HG03558 (cell line): ENCODE measurements at regions not wholly inside any gene's neighbourhood (a gene's known extent, or its start where the extent isn't known, plus 50 kb on each side); places are given as distances from the start of the nearest gene placed in this dataset.
"Not testable (repeated sequence)": the region's sequence is repeated elsewhere in the genome, so short reads cannot be mapped to it uniquely, and the experiment has no call there.

ENCODE experiments used
- ATAC-seq: cut with Tn5 transposase; IDR thresholded peaks from one replicate; pipeline ENCODE4 v1.9.1; 2021; ENCODE audit warnings: moderate number of reproducible peaks; ENCODE audit not compliant: unreplicated experiment; ENCODE audit errors: extremely low read depth

DNA sequence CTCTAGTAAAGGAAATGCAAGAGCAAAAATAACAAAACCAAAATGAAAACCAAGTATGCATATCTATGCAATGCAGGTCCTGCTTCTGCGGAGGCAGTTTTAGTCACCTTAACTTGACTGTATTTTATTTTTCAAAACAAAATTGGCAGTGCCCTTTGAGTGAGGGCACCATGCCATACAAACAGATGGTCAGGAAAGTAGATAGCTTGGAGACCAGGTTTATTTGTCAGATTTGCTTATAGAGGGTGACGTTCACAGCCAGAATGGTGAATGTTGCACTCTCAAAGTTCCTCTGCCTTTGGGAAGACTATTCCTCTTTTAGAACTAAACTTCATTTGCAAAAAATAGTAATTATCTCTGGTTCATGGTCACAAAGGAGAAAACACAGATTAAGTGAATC, 801.9 kb downstream of the ANKRD7 start:
- no peak for ATAC-seq

- ATAC-seq, result no peak
Measured at GRCh38 chr7:119028736-119029135, 804.2 kb downstream of the ANKRD7 start.

DNA sequence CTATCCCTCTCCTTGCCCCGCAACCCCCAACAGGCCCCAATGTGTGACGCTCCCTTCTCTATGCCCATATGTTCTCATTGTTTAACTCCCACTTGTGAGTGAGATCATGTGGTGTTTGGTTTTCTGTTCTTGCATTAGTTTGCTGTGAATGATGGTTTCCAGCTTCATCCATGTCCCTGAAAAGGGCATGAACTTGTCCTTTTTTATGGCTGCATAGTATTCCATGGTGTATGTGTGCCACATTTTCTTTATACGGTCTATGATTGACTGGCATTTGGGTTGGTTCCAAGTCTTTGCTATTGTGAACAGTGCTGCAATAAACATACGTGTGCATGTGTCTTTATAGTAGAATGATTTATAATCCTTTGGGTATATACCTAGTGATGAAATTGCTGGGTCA, 807.6 kb downstream of the ANKRD7 start:
- not testable (repeated sequence) for ATAC-seq

DNA sequence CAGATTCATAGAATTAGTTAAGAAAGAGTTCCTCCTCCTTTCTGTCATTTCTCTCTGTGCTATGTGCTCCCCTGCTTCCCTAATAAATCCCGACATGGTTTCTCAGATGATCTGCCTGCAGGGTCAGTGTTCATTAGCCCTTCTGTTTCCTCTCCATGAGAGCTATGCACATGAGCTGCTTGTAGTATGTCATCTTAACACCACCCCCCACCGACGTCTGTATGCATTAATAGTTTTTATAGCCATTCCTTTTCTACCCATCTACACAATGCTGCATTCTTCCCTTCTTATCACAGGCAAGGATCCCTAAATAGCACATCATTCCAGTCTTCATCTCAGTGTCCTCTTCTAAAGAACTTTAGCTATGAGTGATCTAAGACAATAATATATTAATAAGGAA, 809.1 kb downstream of the ANKRD7 start:
- ATAC-seq, result no peak

DNA sequence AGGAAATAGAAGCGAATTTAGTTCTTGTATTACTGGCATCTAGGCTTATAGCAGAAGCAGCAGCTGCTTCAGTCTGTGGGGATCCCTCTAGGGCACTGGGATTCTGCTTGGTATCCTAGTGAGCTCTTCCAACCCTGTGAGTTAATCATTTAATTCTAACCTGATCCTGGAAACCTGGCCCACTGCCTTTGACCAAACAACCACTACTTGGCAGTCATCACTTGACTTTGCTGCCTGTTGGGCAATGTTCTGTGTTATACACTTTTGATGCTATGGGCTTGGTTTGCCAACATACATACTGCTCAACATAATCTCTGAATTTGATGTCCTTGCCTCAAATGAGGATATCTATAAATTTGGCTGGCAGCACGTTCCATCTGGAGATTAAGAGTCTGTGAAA, 813.4 kb downstream of the ANKRD7 start:
- ATAC-seq, result no peak

DNA sequence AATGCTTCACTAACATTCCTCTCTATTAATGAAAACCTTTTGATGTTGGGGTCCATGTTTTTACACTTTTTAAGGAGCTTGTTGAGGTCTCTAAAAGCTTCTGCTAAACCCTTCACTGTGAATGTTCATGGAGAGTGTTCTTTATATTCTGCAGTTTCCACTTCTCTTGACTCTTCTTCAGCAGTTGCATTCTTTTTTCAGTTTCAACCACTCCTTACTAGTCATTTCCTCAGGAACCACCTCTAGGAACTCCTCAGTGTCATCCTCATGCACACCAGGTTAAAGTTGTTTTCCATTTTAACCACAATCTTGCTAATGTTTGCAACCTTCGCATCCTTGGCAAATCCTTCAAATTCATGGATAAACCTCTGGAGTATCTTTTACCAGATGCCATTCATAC, 821.6 kb downstream of the ANKRD7 start:
- ATAC-seq, result no peak

DNA sequence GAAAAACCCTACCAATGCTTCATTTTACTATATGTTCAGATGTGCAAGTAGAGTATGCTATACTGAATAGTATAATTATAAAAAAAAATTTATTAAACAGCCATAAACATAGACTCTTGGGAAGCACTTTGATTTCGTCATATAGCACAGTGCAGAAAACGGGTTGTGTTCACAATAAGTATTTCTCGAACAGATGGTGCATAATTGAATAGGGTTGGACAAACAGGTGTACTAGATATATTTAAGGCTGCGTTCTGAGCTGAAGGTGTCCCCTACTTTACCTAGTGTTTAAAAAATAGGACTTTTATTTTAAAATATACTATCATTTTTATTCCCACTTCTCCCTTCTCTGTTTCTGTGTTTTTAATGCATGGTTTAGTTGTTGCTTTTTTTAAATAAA, 841.5 kb downstream of the ANKRD7 start:
- no peak for ATAC-seq

- ATAC-seq, result no peak
Measured at GRCh38 chr7:119086026-119086425, 861.5 kb downstream of the ANKRD7 start.

GRCh38 chr7:119090851-119091250, 866.3 kb downstream of the ANKRD7 start:
- ATAC-seq, result no peak

GRCh38 chr7:119096683-119097082, 872.2 kb downstream of the ANKRD7 start:
- no peak for ATAC-seq

- not testable (repeated sequence) for ATAC-seq
Measured at GRCh38 chr7:119100611-119101258, 876.2 kb downstream of the ANKRD7 start.

DNA sequence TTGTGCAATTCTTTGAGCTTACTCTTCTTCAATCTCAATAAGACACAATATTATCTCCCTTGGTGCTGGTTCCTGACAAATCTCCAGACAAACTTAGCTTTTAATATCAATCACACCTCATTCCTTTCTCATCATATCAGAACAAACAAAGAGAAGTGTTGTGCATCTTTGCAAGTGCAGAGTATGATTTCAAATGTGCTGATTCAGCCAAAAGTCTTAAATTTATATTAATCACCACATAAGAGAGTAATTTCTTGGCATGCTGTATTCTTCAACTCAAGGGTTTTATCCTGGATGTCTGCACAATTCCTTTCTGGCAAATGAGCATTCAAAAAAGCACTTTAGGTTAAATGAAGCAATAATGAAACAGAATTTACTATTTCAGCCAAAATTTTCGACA, 877.8 kb downstream of the ANKRD7 start:
- ATAC-seq, result no peak

- no peak for ATAC-seq
Measured at GRCh38 chr7:119105381-119105780, 880.9 kb downstream of the ANKRD7 start.

- ATAC-seq, result no peak
Measured at GRCh38 chr7:119123326-119123725, 898.8 kb downstream of the ANKRD7 start.

DNA sequence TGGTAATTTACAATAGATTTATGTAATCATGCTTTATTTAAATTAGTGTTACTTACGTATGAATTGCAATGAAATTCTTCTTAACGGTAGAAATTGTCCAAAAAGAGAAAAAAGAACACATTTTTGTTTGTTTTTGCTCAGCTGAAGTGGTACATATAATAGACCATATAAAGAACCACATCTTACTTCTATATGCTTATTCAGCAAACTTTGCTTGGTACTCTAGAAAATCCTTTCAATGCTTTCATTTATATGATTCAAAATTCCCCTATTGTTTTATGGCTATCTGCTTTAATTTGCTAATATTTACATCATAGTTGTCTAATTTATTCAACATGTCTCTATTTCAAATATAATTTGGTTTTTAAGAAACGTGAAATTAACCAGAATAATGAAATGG, 903.2 kb downstream of the ANKRD7 start:
- ATAC-seq, result no peak

DNA sequence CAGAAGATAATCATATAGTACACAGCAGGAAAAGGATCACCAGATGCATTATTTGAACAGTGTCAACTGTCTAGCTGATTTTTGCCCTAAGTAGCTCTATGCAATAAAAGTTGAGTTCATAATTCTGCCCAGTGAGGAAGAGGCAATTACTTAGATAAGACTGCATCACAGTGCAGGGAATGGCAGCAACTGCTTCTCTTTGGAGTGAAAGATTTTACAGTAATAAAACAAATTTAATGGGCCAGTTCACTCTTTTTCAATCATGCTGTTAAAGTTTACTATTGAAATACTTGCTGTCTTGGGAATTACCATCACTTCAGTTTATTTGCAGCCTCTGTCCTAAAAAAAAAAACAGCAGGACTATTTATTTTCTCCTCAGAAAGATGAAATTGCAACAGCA, 907.9 kb downstream of the ANKRD7 start:
- no peak for ATAC-seq

DNA sequence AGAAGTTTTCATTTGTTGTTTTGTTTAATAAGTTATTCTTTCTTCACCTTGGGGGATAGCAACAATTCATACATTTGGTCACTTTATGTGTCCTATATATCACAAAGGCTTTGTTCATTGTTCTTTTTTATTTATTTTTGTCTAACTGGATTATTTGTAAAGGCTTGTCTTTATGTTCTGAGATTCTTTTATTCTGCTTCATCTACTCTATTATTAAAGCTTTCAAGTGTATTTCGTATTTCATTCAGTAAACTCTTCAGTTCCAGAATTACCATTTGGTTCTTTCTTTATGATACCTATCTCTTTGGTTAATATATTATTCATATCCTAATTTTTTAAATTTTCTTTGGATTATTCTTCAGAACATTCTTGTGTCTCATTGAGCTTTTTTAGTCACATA, 942.9 kb downstream of the ANKRD7 start:
- ATAC-seq, result no peak

DNA sequence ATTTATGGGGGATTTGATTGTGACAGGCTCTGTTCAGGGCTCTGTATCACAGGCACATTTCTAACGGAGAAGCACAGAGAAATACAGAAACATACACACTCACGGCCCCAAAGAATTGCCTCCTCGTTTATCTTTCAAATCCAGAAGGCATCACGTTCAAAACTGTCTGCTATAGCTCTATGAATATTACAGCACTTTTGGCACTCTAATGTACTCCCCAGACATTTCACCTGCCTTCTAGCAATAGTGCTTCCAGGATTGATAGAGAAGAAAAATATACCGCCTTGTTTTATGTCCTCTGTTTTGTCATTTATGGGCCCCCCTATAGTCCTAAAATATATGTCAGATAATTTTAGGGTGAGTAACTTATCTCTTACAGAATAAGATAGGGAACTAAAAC, 947.5 kb downstream of the ANKRD7 start:
- ATAC-seq, result no peak

DNA sequence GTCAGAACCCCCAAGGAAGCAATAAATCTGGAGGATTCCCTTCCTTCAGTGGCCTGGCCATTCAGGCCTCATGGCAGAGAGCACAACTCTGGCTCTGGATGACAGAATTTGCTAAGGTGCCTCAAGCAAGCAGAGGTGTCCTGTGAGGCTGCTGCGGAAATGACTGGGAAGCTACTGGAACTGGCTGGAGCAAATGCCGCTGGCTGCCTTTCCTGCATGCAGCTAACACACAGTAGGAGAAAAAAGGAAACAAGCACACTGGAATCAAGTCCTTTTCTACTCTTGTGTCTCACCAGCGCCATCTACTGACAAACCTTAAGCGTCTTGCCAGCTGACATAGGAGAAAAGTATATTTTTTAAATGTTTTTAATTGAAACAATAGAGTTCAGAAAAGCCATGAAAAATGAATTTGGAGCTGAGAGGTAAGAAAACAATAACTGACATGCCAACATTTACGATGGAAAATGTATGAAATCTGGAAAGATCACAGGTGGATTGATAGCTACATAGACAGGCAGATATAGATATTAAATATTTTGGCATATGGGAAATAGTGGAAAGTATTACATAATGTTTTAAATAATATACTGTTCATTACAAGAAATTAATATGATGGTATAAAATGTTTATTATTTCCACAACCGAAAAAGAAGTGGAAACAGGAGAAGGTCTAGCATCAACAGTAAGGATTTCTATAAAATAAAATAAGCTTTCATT, 951.6 kb downstream of the ANKRD7 start:
- no peak for ATAC-seq

GRCh38 chr7:119177863-119178262, 953.4 kb downstream of the ANKRD7 start:
- no peak for ATAC-seq

DNA sequence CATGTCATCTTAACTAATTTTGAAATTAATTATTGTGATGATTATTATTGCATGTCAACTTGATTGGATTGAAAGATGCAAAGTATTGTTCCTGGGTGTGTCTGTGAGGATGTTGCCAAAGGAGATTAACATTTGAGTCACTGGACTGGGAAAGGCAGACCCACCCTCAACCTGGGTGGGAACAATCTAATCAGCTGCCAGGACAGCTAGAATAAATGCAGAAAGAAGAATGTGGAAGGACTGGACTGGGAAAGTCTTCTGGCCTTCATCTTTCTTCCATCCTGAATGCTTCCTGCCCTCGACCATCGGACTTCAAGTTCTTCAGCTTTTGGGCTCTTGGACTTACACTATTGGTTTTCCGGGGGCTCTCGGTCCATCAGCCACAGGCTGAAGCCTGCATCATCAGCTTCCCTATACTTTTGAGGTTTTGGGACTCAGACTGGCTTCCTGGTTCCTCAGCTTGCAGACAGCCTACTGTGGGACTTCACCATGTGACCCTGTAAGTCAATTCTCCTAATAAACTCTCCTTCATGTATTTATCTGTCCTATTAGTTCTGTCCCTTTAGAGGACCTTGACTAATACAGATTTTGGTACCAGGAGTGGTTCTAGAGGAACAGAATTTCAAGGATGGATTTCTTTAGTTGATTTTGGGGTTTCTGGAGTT, 959.8 kb downstream of the ANKRD7 start:
- no peak for ATAC-seq

GRCh38 chr7:119196183-119196582, 971.7 kb downstream of the ANKRD7 start:
- ATAC-seq, result no peak
